Activated T-cell treated with anti-CD3 and anti-CD28 coated beads for 4 hours (primary cell): ENCODE measurements at regions not wholly inside any gene's neighbourhood (a gene's known extent, or its start where the extent isn't known, plus 50 kb on each side); places are given as distances from the start of the nearest gene placed in this dataset.
"Not testable (repeated sequence)": the region's sequence is repeated elsewhere in the genome, so short reads cannot be mapped to it uniquely, and the experiment has no call there.

ENCODE experiments used
- DNase-seq: peaks from one replicate; pipeline ENCODE4 v3.0.0-alpha.2; 2020

GRCh38 chr2:236417150-236417549 is 152.5 kb upstream of the ACKR3 start:
- DNase-seq: no peak

GRCh38 chr2:236430584-236430983 is 139.0 kb upstream of the ACKR3 start:
- DNase-seq: no peak

GRCh38 chr2:236434593-236434992 is 135.0 kb upstream of the ACKR3 start:
- DNase-seq: no peak

DNA sequence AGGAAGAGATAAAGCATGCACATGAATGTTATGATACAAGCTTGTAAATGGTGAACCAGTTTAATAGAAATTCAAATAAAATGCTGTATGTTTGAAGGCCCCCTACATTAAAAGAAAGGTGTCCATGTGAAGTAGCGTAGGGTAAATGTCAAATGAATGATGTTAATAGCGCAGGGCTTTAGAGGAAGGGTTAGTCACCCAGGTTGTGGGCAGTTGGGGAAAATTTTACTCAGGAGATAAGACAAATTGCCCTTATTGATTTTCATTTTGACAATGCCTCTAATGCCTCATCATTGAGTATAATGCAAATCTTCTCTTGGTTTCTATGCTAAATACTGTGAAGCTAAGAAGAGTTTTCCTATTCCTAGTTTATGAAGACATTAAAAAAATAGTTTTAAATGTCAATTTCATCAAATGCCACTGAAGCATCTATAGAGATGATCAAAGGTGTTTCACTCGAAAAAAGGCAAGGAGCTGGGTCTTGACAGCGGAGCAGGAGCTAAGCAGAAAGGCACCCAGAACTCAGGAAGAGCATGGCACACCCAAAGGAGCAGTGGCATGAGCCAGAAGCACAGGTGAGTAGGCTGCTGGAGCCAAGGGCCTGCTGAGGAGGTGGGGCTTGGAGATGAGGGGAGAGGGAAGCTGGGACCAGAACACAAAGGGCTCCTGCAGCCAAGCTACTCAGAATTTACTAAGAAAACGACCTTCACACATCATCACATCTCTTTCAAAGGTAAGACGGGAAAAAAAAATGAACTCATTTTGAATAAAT is 129.3 kb upstream of the ACKR3 start:
- no peak for DNase-seq

- no peak for DNase-seq
Measured at GRCh38 chr2:236444187-236444586, 125.4 kb upstream of the ACKR3 start.

DNA sequence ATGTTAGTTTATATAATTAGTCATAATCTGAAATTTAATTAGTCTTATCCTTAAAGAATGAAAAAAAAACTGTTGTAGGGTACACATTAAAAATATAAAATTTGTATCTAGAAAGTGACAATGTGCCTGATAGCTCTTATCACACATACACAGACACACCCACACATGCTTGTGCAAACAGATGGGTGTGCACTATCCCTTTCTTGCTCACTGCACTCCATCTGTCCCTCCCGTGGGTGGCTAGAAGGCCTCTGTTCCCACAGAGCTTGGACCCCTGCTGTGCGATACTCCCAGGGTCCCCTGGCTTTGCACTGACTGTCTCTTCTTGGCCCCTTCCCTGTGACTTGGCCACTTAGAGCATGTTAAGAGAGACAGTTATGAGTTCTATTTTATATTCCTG is 123.9 kb upstream of the ACKR3 start:
- DNase-seq: no peak

DNA sequence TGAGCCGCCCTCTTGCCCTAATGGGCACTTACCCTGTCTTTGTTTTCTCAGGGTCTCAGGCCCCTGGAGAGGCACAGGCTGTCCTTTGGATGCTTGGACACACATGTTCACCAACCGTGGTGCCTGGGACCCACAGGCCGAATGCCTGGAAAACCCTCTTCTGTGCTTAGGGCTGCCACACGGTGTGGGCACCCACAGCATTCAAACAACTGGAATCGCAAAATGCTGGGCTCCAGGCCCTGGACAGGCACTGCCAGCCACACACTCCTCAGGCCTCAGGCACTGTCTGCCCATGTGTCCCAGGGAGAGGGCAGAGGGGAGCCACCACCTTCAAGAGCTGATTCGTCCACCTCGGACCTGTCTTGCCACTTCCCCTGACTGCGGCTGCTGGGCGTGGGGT is 123.1 kb upstream of the ACKR3 start:
- no peak for DNase-seq

GRCh38 chr2:236449167-236449761 is 120.4 kb upstream of the ACKR3 start:
- DNase-seq: no peak

GRCh38 chr2:236452238-236452637 is 117.4 kb upstream of the ACKR3 start:
- no peak for DNase-seq

DNA sequence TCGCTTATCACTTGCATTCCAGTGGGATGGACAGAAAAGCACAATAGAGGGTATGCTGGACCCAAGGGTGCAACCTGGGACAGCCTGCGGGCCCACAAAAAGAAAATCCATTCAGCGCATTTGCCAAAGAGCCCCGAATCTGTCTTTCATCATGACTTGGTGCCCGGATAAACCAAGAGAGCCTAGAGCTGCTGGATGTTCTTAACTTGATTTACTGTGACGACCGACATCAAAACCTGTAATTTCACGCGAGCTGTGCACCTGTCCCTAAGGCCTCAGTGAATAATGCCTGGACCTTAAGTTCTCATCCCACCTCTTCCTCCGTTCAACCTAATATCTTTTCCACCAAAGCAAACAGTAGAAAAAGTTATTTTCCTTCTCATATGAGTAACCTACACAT is 115.5 kb upstream of the ACKR3 start:
- no peak for DNase-seq

GRCh38 chr2:236459393-236459792 is 110.2 kb upstream of the ACKR3 start:
- no peak for DNase-seq

- DNase-seq: no peak
Measured at GRCh38 chr2:236464140-236464539, 105.5 kb upstream of the ACKR3 start.

DNA sequence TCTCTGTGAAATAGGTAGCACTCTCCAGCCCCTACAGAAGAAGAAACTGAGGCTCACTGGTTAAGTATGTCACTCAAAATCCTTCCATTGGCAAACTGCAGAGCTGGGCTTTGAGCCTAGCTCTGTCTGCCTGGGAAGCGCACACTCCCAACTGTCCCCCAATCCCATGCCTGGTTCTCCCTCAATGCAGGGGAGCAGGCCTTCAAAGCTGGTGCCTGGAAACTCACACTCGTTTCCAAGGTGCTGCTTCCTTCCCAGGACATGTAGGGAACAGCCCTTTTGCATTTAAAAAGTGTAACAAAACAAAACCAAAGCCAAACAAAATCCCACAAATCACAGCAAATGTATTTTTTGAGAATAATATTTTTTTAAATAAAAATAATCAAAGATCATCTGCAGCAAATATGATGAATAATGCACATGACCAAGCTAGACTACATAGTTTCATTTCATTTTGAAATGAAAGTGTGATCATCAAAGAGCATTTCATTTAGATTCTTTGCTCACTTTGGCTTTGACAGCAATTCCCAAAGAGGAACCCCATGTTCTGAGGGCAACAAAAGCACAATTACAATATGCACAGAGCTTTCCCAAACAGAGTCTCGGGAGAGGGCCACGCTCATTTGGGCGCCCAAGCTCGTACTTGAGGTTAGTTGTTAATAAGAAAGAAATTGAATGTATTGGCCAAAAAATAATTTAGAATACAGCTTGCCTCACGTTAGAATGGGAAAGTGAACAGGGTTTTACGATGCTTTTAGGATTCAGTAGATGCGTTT is 96.7 kb upstream of the ACKR3 start:
- no peak for DNase-seq

DNA sequence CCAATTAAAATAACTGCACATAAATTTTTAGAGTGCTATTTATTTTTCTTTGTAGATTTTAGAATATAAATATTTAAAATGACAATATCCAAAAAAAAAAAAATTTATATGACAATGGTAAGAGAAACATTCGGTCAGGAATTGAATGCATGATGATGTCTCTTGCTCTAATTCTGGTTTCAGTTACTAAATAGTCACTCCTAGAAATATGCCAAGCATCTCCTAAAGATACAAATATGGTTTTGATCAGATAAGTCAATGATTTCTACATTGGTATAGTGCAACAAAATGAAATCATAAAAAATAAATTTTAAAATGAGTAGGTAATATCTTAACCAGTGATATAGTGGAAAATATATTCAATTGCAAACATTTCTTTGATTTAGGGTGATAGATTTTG is 95.9 kb upstream of the ACKR3 start:
- DNase-seq: no peak

DNA sequence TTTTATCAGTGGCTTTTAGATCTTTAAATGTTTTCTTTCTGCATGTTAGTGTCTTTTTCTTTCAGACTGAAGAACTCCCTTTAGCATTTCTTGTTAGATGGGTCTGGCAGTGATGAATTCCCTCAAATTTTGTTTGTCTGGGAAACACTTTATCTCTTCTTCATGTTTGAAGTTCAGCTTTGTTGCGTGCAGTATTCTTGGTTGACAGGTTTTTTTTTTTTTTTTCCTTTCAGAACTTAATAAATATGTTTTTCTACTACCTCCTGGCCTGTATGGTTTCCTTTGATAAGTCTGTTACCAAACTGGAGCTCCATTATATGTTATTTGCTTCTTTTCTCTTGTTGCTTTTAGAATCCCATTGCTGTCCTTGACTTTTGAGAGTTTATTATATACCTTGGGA is 89.8 kb upstream of the ACKR3 start:
- DNase-seq: no peak

GRCh38 chr2:236483102-236483501 is 86.5 kb upstream of the ACKR3 start:
- DNase-seq: no peak

- no peak for DNase-seq
Measured at GRCh38 chr2:236485519-236485918, 84.1 kb upstream of the ACKR3 start.

- not testable (repeated sequence) for DNase-seq
Measured at GRCh38 chr2:236489083-236489482, 80.5 kb upstream of the ACKR3 start.

- DNase-seq: no peak
Measured at GRCh38 chr2:236489895-236490404, 79.7 kb upstream of the ACKR3 start.

- DNase-seq: no peak
Measured at GRCh38 chr2:236496340-236496739, 73.3 kb upstream of the ACKR3 start.

- no peak for DNase-seq
Measured at GRCh38 chr2:236498369-236498768, 71.3 kb upstream of the ACKR3 start.

DNA sequence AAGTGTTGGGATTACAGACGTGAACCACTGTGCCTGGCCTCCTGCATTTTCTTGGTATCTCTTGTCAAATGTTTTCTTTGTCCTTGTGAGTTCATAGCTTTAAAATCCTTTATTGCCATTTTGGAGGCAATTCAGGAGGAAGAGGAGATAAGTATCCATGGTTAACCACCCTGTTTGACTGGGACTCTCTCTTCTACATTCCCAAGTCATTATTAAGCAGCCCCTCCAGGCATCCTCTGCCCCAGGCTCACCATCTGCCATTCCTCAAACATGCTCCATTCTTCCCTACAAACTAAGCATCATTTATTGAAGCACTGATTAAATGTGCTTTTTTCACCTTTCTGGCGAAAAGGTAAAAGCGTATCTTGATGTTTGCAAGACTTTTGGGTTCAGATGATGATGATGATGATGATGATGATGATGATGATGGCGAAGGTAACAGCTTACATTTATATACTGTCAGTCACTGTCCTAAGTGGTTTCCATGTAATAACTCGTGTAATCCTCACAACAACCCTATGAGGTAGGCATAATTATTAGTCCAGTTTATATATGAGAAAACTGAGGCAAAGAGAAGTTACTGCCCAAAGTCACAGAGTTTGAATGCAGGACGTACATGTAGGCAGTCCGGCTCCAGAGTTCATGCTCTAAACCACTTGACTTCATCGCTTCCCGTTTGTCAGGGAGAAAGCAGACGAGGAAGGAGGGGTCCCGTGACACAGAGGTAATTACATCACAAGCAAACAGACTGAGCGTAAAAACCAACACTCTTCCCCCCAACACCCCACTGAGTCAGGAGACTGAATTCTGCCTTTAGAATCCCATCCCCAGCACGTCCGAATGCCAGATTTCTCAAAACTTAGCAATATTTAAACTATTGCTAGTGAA is 69.7 kb upstream of the ACKR3 start:
- DNase-seq: no peak

GRCh38 chr2:236501026-236501425 is 68.6 kb upstream of the ACKR3 start:
- DNase-seq: no peak
